Fibroblast of mammary gland (primary cell): ENCODE measurements at regions not wholly inside any gene's neighbourhood (a gene's known extent, or its start where the extent isn't known, plus 50 kb on each side); places are given as distances from the start of the nearest gene placed in this dataset.

ENCODE experiments used
- DNase-seq: peaks from one replicate; pipeline ENCODE4 v3.0.0-alpha.2; 2010; ENCODE audit warnings: low read depth
- H3K4me3 ChIP-seq: 2 replicates; pipeline ENCODE4 v1.5.1; 2011; ENCODE audit warnings: low read depth, mild to moderate bottlenecking, low read length, moderate library complexity; ENCODE audit not compliant: control insufficient read depth
- TF ChIP-seq, protein P1 (sequence below): conservative IDR thresholded peaks from 2 replicates; pipeline ENCODE4 v1.5.1; 2011; ENCODE audit warnings: low read depth, low read length, inconsistent platforms; ENCODE audit not compliant: control insufficient read depth, insufficient read depth

DNA sequence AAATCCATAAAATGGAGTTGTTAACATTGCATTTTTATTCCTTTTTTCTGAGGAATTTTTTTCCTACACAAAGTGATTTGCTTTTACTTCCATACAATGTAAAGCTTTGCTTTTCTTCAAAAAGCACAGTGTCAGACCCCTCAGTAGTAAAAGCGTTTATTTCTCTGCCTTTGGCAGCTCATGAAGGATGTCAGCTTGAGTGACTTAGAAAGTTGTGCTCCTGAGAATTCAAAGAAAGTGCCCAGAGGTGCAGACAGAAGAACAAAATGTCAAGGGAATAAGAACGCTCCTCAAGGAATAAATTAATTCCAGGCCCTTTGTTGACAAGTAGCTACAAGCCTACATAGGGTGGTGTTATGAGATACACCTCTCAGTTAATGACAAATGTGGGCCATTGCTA is 369.3 kb upstream of the ADARB2 start:
- H3K4me3 ChIP-seq = no peak overlapping the region
- DNase-seq = no peak
- TF ChIP-seq, protein P1, sequence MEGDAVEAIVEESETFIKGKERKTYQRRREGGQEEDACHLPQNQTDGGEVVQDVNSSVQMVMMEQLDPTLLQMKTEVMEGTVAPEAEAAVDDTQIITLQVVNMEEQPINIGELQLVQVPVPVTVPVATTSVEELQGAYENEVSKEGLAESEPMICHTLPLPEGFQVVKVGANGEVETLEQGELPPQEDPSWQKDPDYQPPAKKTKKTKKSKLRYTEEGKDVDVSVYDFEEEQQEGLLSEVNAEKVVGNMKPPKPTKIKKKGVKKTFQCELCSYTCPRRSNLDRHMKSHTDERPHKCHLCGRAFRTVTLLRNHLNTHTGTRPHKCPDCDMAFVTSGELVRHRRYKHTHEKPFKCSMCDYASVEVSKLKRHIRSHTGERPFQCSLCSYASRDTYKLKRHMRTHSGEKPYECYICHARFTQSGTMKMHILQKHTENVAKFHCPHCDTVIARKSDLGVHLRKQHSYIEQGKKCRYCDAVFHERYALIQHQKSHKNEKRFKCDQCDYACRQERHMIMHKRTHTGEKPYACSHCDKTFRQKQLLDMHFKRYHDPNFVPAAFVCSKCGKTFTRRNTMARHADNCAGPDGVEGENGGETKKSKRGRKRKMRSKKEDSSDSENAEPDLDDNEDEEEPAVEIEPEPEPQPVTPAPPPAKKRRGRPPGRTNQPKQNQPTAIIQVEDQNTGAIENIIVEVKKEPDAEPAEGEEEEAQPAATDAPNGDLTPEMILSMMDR = no peak

DNA sequence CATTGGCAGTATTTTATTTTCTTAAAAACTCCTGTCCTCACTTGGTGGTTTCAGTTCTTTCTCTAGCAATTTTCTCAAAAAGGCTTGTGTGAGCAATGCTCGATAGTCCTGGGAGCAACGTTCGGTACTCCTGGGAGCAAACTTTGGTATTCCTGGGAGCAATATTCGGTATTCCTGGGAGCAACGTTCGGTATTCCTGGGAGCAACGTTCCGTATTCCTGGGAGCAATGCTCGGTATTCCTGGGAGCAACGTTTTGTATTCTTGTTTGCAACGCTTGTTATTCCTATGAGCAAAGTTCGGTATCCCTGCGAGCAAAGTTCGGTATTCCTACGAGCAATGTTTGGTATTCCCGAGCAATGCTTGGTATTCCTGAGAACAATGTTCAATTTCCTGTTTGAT is 362.0 kb upstream of the ADARB2 start:
- no peak for DNase-seq
- TF ChIP-seq, protein P1 = no peak
- H3K4me3 ChIP-seq = no peak overlapping the region

DNA sequence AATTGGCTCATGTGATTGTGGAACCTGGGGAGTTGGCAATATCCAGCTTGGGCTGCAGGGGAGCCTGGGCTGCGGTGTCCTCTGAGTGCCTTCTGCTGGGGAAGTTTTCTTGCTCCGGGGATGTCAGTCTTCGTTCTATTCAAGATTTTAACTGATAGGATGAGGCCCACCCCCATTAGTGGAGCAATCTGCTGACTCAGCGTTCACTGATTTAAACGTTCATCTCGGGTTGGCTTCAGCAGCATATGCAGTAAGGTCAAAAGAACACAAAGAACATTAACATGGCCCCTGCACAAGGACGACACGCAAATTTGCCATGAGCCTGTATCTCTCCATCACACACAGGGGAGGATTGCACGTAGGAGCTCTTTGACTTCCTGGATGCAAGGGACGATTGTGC is 360.6 kb upstream of the ADARB2 start:
- no peak overlapping the region for H3K4me3 ChIP-seq
- no peak for DNase-seq
- TF ChIP-seq, protein P1 = no peak

DNA sequence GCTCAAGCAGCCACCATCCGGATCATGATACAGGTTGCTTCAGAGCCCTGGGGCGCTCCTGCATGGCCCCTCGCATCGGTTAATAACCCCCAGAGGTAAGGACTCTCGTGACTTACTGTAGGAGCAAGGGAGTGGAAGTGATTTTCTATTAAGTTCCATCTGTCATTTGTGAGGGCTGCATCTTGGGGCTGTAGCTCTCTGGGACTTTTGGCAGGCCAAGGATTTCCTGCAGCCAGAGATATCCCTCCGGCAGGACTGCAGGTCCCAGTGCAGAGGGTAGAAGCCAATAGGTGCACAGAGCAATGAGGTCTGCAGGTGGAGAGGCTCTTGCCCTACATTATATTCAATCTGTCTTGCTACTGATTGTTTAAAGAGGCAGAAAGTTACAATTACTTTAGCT is 356.8 kb upstream of the ADARB2 start:
- TF ChIP-seq, protein P1 = no peak
- no peak for DNase-seq

DNA sequence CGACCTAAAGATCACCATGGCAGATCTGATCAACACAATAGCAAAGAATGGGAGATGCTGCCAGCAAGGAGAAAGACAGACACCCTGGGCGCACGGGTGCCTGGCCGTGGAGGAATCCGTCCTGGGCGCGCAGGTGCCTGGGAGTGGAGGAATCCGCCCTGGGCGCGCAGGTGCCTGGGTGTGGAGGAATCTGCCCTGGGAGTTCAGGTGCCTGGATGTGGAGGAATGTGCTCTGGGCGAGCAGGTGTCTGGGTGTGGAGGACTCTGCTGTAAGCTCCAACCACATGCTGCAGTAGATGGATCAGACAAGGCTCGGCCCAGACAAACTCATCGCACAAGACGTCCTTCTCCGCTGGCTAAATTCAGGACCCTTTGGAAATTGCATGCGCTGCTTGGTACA is 346.3 kb upstream of the ADARB2 start:
- TF ChIP-seq, protein P1 = no peak
- H3K4me3 ChIP-seq = no peak overlapping the region
- DNase-seq = no peak

More for the DNA sequence above, 356.8 kb upstream of the ADARB2 start:
- H3K4me3 ChIP-seq = no peak overlapping the region

DNA sequence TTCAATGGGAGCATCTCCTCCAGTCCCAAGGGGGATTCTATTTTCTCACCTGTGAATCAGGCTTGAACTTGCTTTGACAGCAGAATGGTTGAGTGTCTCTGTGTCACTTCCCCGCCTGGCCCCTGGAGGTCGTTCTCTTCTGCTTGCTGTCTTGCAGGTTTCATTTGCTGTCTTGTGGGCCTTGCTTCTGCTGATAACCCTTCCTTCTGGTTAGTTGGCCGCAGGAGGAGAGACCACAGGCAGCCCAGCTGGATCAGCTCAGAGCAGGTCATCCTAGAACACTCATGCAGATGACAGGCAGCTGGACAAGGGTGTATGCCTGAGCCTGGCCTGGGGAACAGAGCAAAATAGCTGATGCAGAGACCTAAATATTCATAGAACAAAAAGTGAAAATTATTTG is 344.2 kb upstream of the ADARB2 start:
- no peak overlapping the region for H3K4me3 ChIP-seq
- no peak for DNase-seq
- TF ChIP-seq, protein P1 = no peak

DNA sequence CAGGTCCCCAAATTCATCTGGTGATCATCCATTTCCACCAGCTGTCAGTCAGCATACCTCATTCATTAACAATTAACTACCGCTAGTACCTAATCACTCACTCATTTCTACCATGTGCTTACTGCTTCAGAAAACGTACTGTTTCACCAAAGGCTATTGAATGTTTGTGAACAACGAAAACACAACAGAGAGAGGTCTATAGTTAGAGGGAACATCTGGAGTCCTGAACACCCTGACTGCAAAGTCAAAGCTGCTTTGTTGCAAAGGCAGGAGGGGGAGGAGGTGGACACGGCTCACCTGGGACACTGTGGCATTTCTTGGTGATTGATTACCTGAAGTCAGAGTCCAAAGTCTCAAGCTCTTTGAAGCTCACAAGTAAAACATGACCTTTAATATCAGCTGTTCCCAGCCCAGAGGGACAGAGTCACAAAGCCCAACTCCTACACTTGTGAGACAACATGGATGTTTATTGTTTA is 342.3 kb upstream of the ADARB2 start:
- no peak for DNase-seq
- H3K4me3 ChIP-seq = no peak overlapping the region
- TF ChIP-seq, protein P1 = no peak
